ENCODE measurements at regions not wholly inside any gene's neighbourhood (a gene's known extent, or its start where the extent isn't known, plus 50 kb on each side); places are given as distances from the start of the nearest gene placed in this dataset.

- Histone ChIP-seq H3K4me2 (ENCODE audit: insufficient read depth, low read length) (no peak overlapping the region), H3K9me3 (replicated peaks; ENCODE audit: control insufficient read depth, insufficient read depth, low read depth, low read length) (no peaks in the 10 kb centered on the region), H3K4me1 (replicated peaks in 1 of 2; ENCODE audit: control insufficient read depth in 2 of 2, insufficient read depth in 2 of 2, low read length in 2 of 2) (no peaks in the 10 kb centered on the region), H3K79me2 (ENCODE audit: control insufficient read depth, insufficient read depth, low read length) (no peaks in the 10 kb centered on the region), H3K36me3 (ENCODE audit: control insufficient read depth, insufficient read depth, low read length) (no peaks in the 10 kb centered on the region), H4K20me1 (replicated peaks; ENCODE audit: control insufficient read depth, insufficient read depth, low read length) (no peaks in the 10 kb centered on the region), H3K27ac (ENCODE audit: extremely low read depth, low read depth, low read length) (no peak overlapping the region), H3K9ac (ENCODE audit: insufficient read depth in 1 of 2, low read depth in 2 of 2, low read length in 2 of 2) (no peak overlapping the region), H2AFZ (ENCODE audit: low read depth, low read length) (no peak overlapping the region), H3K9me1 (ENCODE audit: control insufficient read depth, insufficient read depth, low read length) (no peaks in the 10 kb centered on the region), H3K27me3 (ENCODE audit: control insufficient read depth in 2 of 2, insufficient read depth in 2 of 2, low read length in 2 of 2) (no peaks in the 10 kb centered on the region), H3K4me3 (no peak overlapping the region)
- intact Hi-C loops (cut with micrococcal nuclease) (no loop called here), in situ Hi-C loops (cut with MboI) (no loop called here)
- no peak for DNase-seq (ENCODE audit: extremely low read depth in 1 of 4, low spot score in 3 of 4)
- no TSS peak for BruUV-seq (replicated peaks)
- FAIRE-seq: no peak
- ChIA-PET POLR2A (no interaction called here), CTCF (ENCODE audit: low intra/inter-chr PET ratio) (no interaction called here)
- TF ChIP-seq TBL1XR1 (IDR thresholded peaks at IDR 0.05; ENCODE audit: low read length in 2 of 2) (no peak), ZNF224 (CRISPR knock-in tag; IDR thresholded peaks at IDR 0.05) (no peak), HNRNPLL (IDR thresholded peaks at IDR 0.05; ENCODE audit: low read depth, low read length, poor library complexity, severe bottlenecking) (no peak), ZBTB7A (IDR thresholded peaks at IDR 0.05; ENCODE audit: borderline replicate concordance, control insufficient read depth, low read depth, low read length) (no peak), CHD4 (IDR thresholded peaks at IDR 0.05; ENCODE audit: insufficient read depth, insufficient replicate concordance, low read depth, low read length, poor library complexity, severe bottlenecking) (no peak), NKRF (IDR thresholded peaks at IDR 0.05; ENCODE audit: borderline replicate concordance) (no peak), NFE2 (IDR thresholded peaks at IDR 0.05; ENCODE audit: low read depth) (no peak), GTF3C2 (IDR thresholded peaks at IDR 0.05; ENCODE audit: borderline replicate concordance, extremely low read depth, insufficient read length) (no peak), WHSC1 (IDR thresholded peaks at IDR 0.05; ENCODE audit: low read length) (no peak), MCM7 (IDR thresholded peaks at IDR 0.05) (no peak), KAT8 (IDR thresholded peaks at IDR 0.05; ENCODE audit: low read depth) (no peak), CBFA2T2 (conservative IDR thresholded peaks at IDR 0.05) (no peak), MXI1 (IDR thresholded peaks at IDR 0.05; ENCODE audit: low read depth, low read length) (no peak)
- TF ChIP-seq, protein P1, sequence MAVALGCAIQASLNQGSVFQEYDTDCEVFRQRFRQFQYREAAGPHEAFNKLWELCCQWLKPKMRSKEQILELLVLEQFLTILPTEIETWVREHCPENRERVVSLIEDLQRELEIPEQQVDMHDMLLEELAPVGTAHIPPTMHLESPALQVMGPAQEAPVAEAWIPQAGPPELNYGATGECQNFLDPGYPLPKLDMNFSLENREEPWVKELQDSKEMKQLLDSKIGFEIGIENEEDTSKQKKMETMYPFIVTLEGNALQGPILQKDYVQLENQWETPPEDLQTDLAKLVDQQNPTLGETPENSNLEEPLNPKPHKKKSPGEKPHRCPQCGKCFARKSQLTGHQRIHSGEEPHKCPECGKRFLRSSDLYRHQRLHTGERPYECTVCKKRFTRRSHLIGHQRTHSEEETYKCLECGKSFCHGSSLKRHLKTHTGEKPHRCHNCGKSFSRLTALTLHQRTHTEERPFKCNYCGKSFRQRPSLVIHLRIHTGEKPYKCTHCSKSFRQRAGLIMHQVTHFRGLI (CRISPR knock-in tag; IDR thresholded peaks at IDR 0.05): no peak
- 2% methylated on average over 4 of the region's 4 CpGs for WGBS (ENCODE audit: insufficient coverage, low coverage, missing lambda C conversion rate)
- ATAC-seq: no peak
These were observed 416.8 kb downstream of the NR2F2 start for GRCh38 chr15:96747291-96747690.

All from K562 (cell line).